IMR-90 (cell line): ENCODE measurements at regions not wholly inside any gene's neighbourhood (a gene's known extent, or its start where the extent isn't known, plus 50 kb on each side); places are given as distances from the start of the nearest gene placed in this dataset.

Experiments
- ATAC-seq: fragments of 200-7000 bp; cut with Tn5 transposase; 2 replicates; pipeline ENCODE4 v1.9.1; 2020; ENCODE audit warnings: low read depth, mild to moderate bottlenecking, moderate library complexity
- BruUV-seq: library from RNA; stranded (reverse); fragments of 400-500 nt; replicated peaks from 2 replicates; lab custom pipeline; 2021; lab: Mats Ljungman, UMichigan
- CTCF ChIA-PET: fragments of 300-600 bp; formaldehyde crosslinking; extraction: SDS; loops from one replicate; lab custom pipeline; 2021; ENCODE audit warnings: antibody characterized with exemption; lab: Yijun Ruan, JAX
- POLR2A ChIA-PET: fragments of 300-600 bp; sonication (Branson Sonifier 250); formaldehyde crosslinking; loops from one replicate; lab custom pipeline; 2022; ENCODE audit warnings: antibody characterized with exemption; ENCODE audit not compliant: unreplicated experiment; lab: Charles Lee
- DNase-seq: peaks from one replicate; pipeline ENCODE4 v3.0.0; 2013
- H2AFZ ChIP-seq: replicated peaks from 2 replicates; pipeline ENCODE3; 2013; ENCODE audit warnings: low read length, mild to moderate bottlenecking; ENCODE audit not compliant: poor library complexity
- H2AK5ac ChIP-seq: 2 replicates; pipeline ENCODE4 v1.6.1; 2013; ENCODE audit warnings: low read depth, low read length, inconsistent platforms
- H2AK9ac ChIP-seq: replicated peaks from 2 replicates; pipeline ENCODE3; 2013; ENCODE audit warnings: mild to moderate bottlenecking, low read depth, low read length, moderate library complexity; ENCODE audit not compliant: poor library complexity
- H2BK120ac ChIP-seq: 2 replicates; pipeline ENCODE4 v1.6.1; 2013; ENCODE audit warnings: low read depth, low read length, inconsistent platforms
- H2BK15ac ChIP-seq: 3 replicates; pipeline ENCODE4 v1.6.1; 2013; ENCODE audit warnings: low read depth, low read length, inconsistent platforms
- H2BK20ac ChIP-seq: 2 replicates; pipeline ENCODE4 v1.6.1; 2013; ENCODE audit warnings: low read depth, mild to moderate bottlenecking, inconsistent platforms, low read length, moderate library complexity
- H2BK5ac ChIP-seq: 2 replicates; pipeline ENCODE4 v1.6.1; 2013; ENCODE audit warnings: mild to moderate bottlenecking, low read depth, low read length, inconsistent platforms; ENCODE audit not compliant: poor library complexity, severe bottlenecking
- H3K14ac ChIP-seq: replicated peaks from 2 replicates; pipeline ENCODE4 v1.6.1; 2013; ENCODE audit warnings: low read depth, low read length, inconsistent platforms
- H3K18ac ChIP-seq: 2 replicates; pipeline ENCODE4 v1.6.1; 2013; ENCODE audit warnings: low read depth, low read length, control low read depth
- H3K23ac ChIP-seq: 2 replicates; pipeline ENCODE4 v1.6.1; 2013; ENCODE audit warnings: low read depth, low read length, inconsistent platforms
- H3K27ac ChIP-seq: 2 replicates; pipeline ENCODE4 v1.5.1; 2013; ENCODE audit warnings: mild to moderate bottlenecking, control low read depth, low read length; ENCODE audit not compliant: insufficient read depth
- H3K27me3 ChIP-seq: 2 replicates; pipeline ENCODE4 v1.6.1; 2013; ENCODE audit warnings: low read length; ENCODE audit not compliant: control insufficient read depth, insufficient read depth
- H3K36me3 ChIP-seq: 2 replicates; pipeline ENCODE4 v1.6.1; 2013; ENCODE audit warnings: low read length, mixed read lengths; ENCODE audit not compliant: control insufficient read depth, insufficient read depth
- H3K4ac ChIP-seq: 2 replicates; pipeline ENCODE4 v1.6.1; 2013; ENCODE audit warnings: low read depth, low read length, inconsistent platforms
- H3K4me1 ChIP-seq: 2 replicates; pipeline ENCODE4 v1.6.1; 2013; ENCODE audit warnings: low read length, mixed read lengths; ENCODE audit not compliant: control insufficient read depth, insufficient read depth
- H3K4me2 ChIP-seq: 2 replicates; pipeline ENCODE4 v1.6.1; 2013; ENCODE audit warnings: low read depth, mild to moderate bottlenecking, control low read depth, low read length, moderate library complexity
- H3K4me3 ChIP-seq: 2 replicates; pipeline ENCODE4 v1.5.1; 2013; ENCODE audit warnings: low read depth, mild to moderate bottlenecking, control low read depth, low read length, moderate library complexity; ENCODE audit not compliant: insufficient read depth
- H3K56ac ChIP-seq: 2 replicates; pipeline ENCODE4 v1.6.1; 2013; ENCODE audit warnings: low read length, inconsistent platforms; ENCODE audit not compliant: insufficient read depth; ENCODE audit errors: extremely low read depth
- H3K79me1 ChIP-seq, 2 experiments: 2 replicates each; pipeline ENCODE4 v1.6.1; 2013; ENCODE audit warnings: low read length in 2 of 2, inconsistent platforms in 1 of 2, low read depth in 1 of 2
- H3K9ac ChIP-seq: 2 replicates; pipeline ENCODE4 v1.6.1; 2013; ENCODE audit warnings: low read depth, low read length, control low read depth
- H3K9me1 ChIP-seq: 2 replicates; pipeline ENCODE4 v1.6.1; 2013; ENCODE audit warnings: low read length, inconsistent platforms; ENCODE audit not compliant: insufficient read depth
- H3K9me3 ChIP-seq: 2 replicates; pipeline ENCODE4 v1.6.1; 2013; ENCODE audit warnings: low read length; ENCODE audit not compliant: control insufficient read depth, insufficient read depth
- H4K20me1 ChIP-seq: 2 replicates; pipeline ENCODE4 v1.6.1; 2013; ENCODE audit warnings: low read length, inconsistent platforms; ENCODE audit not compliant: insufficient read depth
- H4K5ac ChIP-seq: 2 replicates; pipeline ENCODE4 v1.6.1; 2013; ENCODE audit warnings: mild to moderate bottlenecking, low read depth, low read length, control low read depth
- H4K8ac ChIP-seq, 2 experiments: 2 replicates each; pipeline ENCODE4 v1.6.1; 2013; ENCODE audit warnings: low read depth in 2 of 2, low read length in 2 of 2, control low read depth in 1 of 2, inconsistent platforms in 1 of 2
- H4K91ac ChIP-seq: 2 replicates; pipeline ENCODE4 v1.6.1; 2013; ENCODE audit warnings: low read depth, low read length, inconsistent platforms; ENCODE audit not compliant: insufficient read depth
- BHLHE40 ChIP-seq: fragments of 150-350 bp; IDR thresholded peaks from 2 replicates; pipeline ENCODE4 v1.6.1; 2016; ENCODE audit warnings: mild to moderate bottlenecking, low read depth, low read length
- CEBPB ChIP-seq: IDR thresholded peaks from 2 replicates; pipeline ENCODE4 v1.6.1; 2012; ENCODE audit warnings: low read depth, low read length, improper control_type of control experiment
- CHD1 ChIP-seq: IDR thresholded peaks from 2 replicates; pipeline ENCODE4 v1.6.1; 2012; ENCODE audit warnings: low read depth, low read length, improper control_type of control experiment
- CTCF ChIP-seq: conservative IDR thresholded peaks from 2 replicates; pipeline ENCODE4 v1.5.1; 2012; ENCODE audit warnings: mild to moderate bottlenecking, low read depth, low read length, improper control_type of control experiment
- FOS ChIP-seq: fragments of 150-350 bp; IDR thresholded peaks from 2 replicates; pipeline ENCODE4 v1.6.1; 2016; ENCODE audit warnings: low read depth, low read length
- MAFK ChIP-seq: IDR thresholded peaks from 2 replicates; pipeline ENCODE4 v1.6.1; 2012; ENCODE audit warnings: low read depth, low read length, improper control_type of control experiment
- MAZ ChIP-seq: IDR thresholded peaks from 2 replicates; pipeline ENCODE4 v1.6.1; 2012; ENCODE audit warnings: low read depth, mild to moderate bottlenecking, low read length, improper control_type of control experiment, moderate library complexity, borderline replicate concordance
- MXI1 ChIP-seq: IDR thresholded peaks from 2 replicates; pipeline ENCODE4 v1.6.1; 2012; ENCODE audit warnings: low read depth, mild to moderate bottlenecking, low read length, moderate library complexity, borderline replicate concordance
- NFE2L2 ChIP-seq: fragments of 150-350 bp; IDR thresholded peaks from 2 replicates; pipeline ENCODE4 v1.6.1; 2016; ENCODE audit warnings: low read depth, mild to moderate bottlenecking, low read length
- POLR2A ChIP-seq: IDR thresholded peaks from 2 replicates; pipeline ENCODE4 v1.6.1; 2012; ENCODE audit warnings: mild to moderate bottlenecking, low read depth, low read length
- RAD21 ChIP-seq: IDR thresholded peaks from 2 replicates; pipeline ENCODE4 v1.6.1; 2012; ENCODE audit warnings: low read length, improper control_type of control experiment
- RCOR1 ChIP-seq: IDR thresholded peaks from 2 replicates; pipeline ENCODE4 v1.6.1; 2012; ENCODE audit warnings: mild to moderate bottlenecking, low read length, improper control_type of control experiment; ENCODE audit not compliant: insufficient replicate concordance
- RFX5 ChIP-seq: IDR thresholded peaks from 2 replicates; pipeline ENCODE4 v1.8.0; 2012; ENCODE audit warnings: low read depth, mild to moderate bottlenecking, low read length, moderate library complexity
- SMC3 ChIP-seq: fragments of 150-350 bp; IDR thresholded peaks from 2 replicates; pipeline ENCODE4 v1.6.1; 2016; ENCODE audit warnings: low read depth, mild to moderate bottlenecking, antibody characterized with exemption, low read length, moderate library complexity
- USF2 ChIP-seq: fragments of 150-350 bp; IDR thresholded peaks from 2 replicates; pipeline ENCODE4 v1.6.1; 2017; ENCODE audit warnings: mild to moderate bottlenecking, antibody characterized with exemption, low read length, low read depth
- dilution Hi-C: fragments of 300-500 bp; cut with HindIII; formaldehyde crosslinking; loops from one replicate; pipeline ENCODE4 v1.14.3; 2018; ENCODE audit warnings: low sequenced_read_pairs; ENCODE audit not compliant: unreplicated experiment
- in situ Hi-C: fragments of 300-500 bp; cut with MboI; formaldehyde crosslinking; loops from 3 replicates; pipeline ENCODE4 v1.14.3; 2019; ENCODE audit warnings: low sequenced_read_pairs, inconsistent platforms, mixed read lengths
- intact Hi-C: fragments of 100-400 bp; cut with micrococcal nuclease; formaldehyde crosslinking; loops from 2 replicates; pipeline ENCODE4 v1.10.0; 2022

GRCh38 chr12:74614426-74614825 lies 76.8 kb downstream of the ATXN7L3B start:
- H2AK9ac ChIP-seq = no peak overlapping the region
- H3K23ac ChIP-seq = no peak overlapping the region
- H3K4ac ChIP-seq = no peak overlapping the region
- H3K27me3 ChIP-seq = no peaks in the 10 kb centered on the region
- no peak overlapping the region for H3K18ac ChIP-seq
- H3K4me3 ChIP-seq = no peak overlapping the region
- H4K5ac ChIP-seq = no peak overlapping the region
- no peak overlapping the region for H2BK15ac ChIP-seq
- H3K14ac ChIP-seq = no peak overlapping the region
- no peak overlapping the region for H2AFZ ChIP-seq
- POLR2A ChIA-PET = no interaction called here
- H3K56ac ChIP-seq = no peak overlapping the region
- no peak overlapping the region for H2BK5ac ChIP-seq
- dilution Hi-C loops (no loop called here), in situ Hi-C loops (no loop called here), intact Hi-C loops (no loop called here)
- CTCF ChIA-PET = no interaction called here
- no peak overlapping the region for H4K8ac ChIP-seq
- H2BK120ac ChIP-seq = no peak overlapping the region
- H2BK20ac ChIP-seq = no peak overlapping the region
- H3K9me1 ChIP-seq = no peaks in the 10 kb centered on the region
- TF ChIP-seq CHD1 = no peak
- no peak for TF ChIP-seq USF2
- no peak for TF ChIP-seq NFE2L2
- TF ChIP-seq SMC3 = no peak
- TF ChIP-seq RFX5 = no peak
- TF ChIP-seq RCOR1 = no peak
- TF ChIP-seq MAFK = no peak
- TF ChIP-seq FOS = no peak
- TF ChIP-seq CEBPB = no peak
- TF ChIP-seq RAD21 = no peak
- TF ChIP-seq BHLHE40 = no peak
- TF ChIP-seq MXI1 = no peak
- no peak for TF ChIP-seq CTCF
- no peak for TF ChIP-seq MAZ
- no peak for TF ChIP-seq POLR2A
- H2AK5ac ChIP-seq = no peak overlapping the region
- no peaks in the 10 kb centered on the region for H3K4me1 ChIP-seq
- H3K79me1 ChIP-seq = no peaks in the 10 kb centered on the region
- no peak for DNase-seq
- no peak for ATAC-seq
- H3K36me3 ChIP-seq = no peaks in the 10 kb centered on the region
- no peak overlapping the region for H3K27ac ChIP-seq
- BruUV-seq = no TSS peak
- no peak overlapping the region for H3K4me2 ChIP-seq
- H3K9me3 ChIP-seq = no peaks in the 10 kb centered on the region
- no peak overlapping the region for H4K91ac ChIP-seq
- H4K20me1 ChIP-seq = no peaks in the 10 kb centered on the region
- no peak overlapping the region for H3K9ac ChIP-seq
